ENCODE measurements at regions not wholly inside any gene's neighbourhood (a gene's known extent, or its start where the extent isn't known, plus 50 kb on each side); places are given as distances from the start of the nearest gene placed in this dataset.

DNA sequence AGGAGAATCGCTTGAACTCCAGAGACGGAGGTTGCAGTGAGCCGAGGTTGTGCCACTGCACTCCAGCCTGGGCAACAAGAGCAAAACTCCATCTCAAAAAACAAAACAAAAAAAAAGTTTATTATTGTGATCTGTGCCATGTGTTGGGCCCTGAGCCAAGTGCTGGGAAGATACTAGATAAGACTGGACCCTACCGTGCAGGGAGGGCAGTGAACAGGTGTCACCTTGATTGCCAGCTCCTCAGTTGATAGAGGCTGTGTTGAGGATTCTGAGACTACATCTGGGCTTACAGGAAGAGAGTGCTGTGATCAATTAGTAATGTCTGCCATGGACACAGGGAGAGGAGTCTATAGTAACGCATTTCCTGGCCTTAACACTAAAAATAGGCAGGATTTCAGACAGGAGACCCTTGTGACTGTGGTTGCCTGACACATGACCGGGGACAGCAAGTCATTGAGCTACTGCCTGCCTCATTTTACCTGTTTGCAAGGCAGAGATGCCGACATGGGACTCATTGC is 201.5 kb downstream of the C9orf50 start:
- no peaks in the 10 kb centered on the region for H3K9me3 Mint-ChIP-seq
- no peaks in the 10 kb centered on the region for H3K9me3 ChIP-seq (ENCODE audit: low read length)
- no peaks in the 10 kb centered on the region for H3K27me3 ChIP-seq (ENCODE audit: insufficient read depth, low read length, poor library complexity, severe bottlenecking)
- H3K36me3 ChIP-seq (ENCODE audit: insufficient read depth, low read length): no peaks in the 10 kb centered on the region
- H3K4me1 ChIP-seq (ENCODE audit: insufficient read depth, low read length): peaks cover 13% of the 10 kb centered on the region
- no peaks in the 10 kb centered on the region for H3K36me3 Mint-ChIP-seq
- peak overlapping the region in 3 of 8 donors; percentile 44 to 90 (median 67) for H3K27ac Mint-ChIP-seq
- H3K27ac ChIP-seq (ENCODE audit: low read depth, low read length): no peak overlapping the region
- DNase-seq: no peak
- peaks cover 19 to 40% (median 24%) of the 10 kb centered on the region in 3 donors for H3K4me1 Mint-ChIP-seq
- CTCF ChIA-PET: no interaction called here
- POLR2A ChIA-PET: no interaction called here
- H3K4me3 ChIP-seq (ENCODE audit: low read length): no peak overlapping the region
- peak overlapping the region in 1 of 7 donors; percentile 5 for H3K4me3 Mint-ChIP-seq
- peaks cover 0 to 2% of the 10 kb centered on the region in 2 donors for H3K27me3 Mint-ChIP-seq

- H3K4me1 Mint-ChIP-seq: peaks cover 21 to 41% (median 24%) of the 10 kb centered on the region in 3 donors
- peaks cover 0 to 1% (median 0%) of the 10 kb centered on the region in 3 donors for H3K36me3 Mint-ChIP-seq
- peaks cover 0 to 9% of the 10 kb centered on the region in 2 donors for H3K27me3 Mint-ChIP-seq
- Histone ChIP-seq H3K27ac (ENCODE audit: low read depth, low read length) (no peak overlapping the region), H3K27me3 (ENCODE audit: insufficient read depth, low read length, poor library complexity, severe bottlenecking) (no peaks in the 10 kb centered on the region), H3K4me1 (ENCODE audit: insufficient read depth, low read length) (peaks cover 19% of the 10 kb centered on the region), H3K4me3 (ENCODE audit: low read length) (no peak overlapping the region), H3K9me3 (ENCODE audit: low read length) (no peaks in the 10 kb centered on the region), H3K36me3 (ENCODE audit: insufficient read depth, low read length) (no peaks in the 10 kb centered on the region)
- ChIA-PET POLR2A (no interaction called here), CTCF (no interaction called here)
- no peak overlapping the region for H3K4me3 Mint-ChIP-seq
- peaks cover 0 to 2% (median 0%) of the 10 kb centered on the region in 5 donors for H3K9me3 Mint-ChIP-seq
- DNase-seq: no peak
- H3K27ac Mint-ChIP-seq: peak overlapping the region in 2 of 8 donors; percentile 58 to 90
Measured at GRCh38 chr9:129418451-129418850, 202.4 kb downstream of the C9orf50 start.

DNA sequence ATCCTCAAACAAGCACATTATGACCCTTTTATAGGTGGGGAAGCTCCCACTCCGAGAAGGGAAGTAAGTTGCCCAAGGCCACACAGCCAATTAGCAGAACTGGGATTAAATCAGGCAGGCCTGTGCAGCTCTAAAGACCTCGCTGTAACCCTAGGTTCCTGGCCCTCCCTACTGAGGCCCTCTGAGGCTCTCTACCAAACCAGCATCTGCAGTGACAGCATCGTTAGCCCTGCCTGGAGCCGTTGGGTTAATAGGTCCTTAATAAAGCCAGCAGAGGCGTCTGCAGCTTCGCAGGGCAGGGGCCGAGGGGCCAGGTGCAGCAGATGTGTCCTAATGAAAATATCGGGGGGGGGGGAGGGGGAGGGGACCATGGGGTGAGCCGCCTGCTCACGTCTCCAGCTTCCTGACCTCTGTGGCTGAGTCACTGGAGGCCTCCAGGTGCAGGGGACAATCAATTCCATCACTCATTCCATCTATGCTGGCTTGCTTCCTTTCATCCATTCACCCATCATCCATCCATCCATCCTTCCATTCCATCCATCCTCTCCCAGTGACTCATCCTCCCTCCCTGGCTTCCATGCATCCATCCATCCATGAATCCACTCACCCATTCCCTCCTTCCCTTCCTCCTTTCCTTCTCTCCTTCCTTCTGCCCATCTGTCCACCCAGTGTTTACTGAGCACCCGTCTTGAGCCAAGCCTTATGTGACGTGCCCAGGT is 203.9 kb downstream of the C9orf50 start:
- ChIA-PET POLR2A (no interaction called here), CTCF (no interaction called here)
- peak overlapping the region in 7 of 8 donors; percentile 59 to 92 (median 87) for H3K27ac Mint-ChIP-seq

DNA sequence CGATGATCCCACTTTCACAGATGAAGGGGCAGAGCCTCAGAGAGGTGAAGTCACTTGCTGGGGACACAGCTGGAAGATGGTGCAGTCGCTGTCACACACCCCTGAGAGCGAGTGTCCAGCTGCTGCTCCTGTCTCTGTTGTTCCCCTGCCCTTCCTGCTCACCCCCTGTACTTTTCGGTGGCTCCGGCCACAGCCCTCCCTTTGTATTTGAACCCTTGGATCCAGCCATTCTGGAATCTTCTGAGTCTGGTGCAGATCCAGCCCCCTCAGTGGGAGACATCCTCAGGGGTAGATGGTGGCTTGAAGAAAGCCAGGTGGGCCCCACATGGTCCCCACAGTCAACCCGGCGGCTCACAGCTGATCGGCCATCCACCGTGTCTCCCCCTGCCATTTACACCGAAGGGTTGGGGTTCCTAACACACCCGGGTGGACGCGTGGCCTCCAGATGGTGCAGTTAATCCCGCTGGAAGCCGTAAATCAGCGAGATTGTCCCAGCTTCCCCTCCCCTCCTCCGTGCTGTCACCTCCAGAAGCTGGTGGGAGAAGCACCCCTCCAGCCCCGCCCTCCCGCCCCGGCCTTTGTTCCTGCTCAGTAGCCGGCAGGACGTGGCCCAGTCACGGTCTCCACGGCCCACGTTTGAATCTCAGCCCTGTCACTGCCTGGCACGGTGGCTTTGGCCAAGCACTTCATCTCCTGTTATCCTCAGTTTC is 204.8 kb downstream of the C9orf50 start:
- peaks cover 0 to 4% (median 0%) of the 10 kb centered on the region in 3 donors for H3K36me3 Mint-ChIP-seq
- H3K4me1 Mint-ChIP-seq: peaks cover 18 to 45% (median 19%) of the 10 kb centered on the region in 3 donors
- no peaks in the 10 kb centered on the region for H3K9me3 ChIP-seq (ENCODE audit: low read length)
- H3K27me3 ChIP-seq (ENCODE audit: insufficient read depth, low read length, poor library complexity, severe bottlenecking): no peaks in the 10 kb centered on the region
- no peak overlapping the region for H3K4me3 ChIP-seq (ENCODE audit: low read length)
- H3K4me1 ChIP-seq (ENCODE audit: insufficient read depth, low read length): peaks cover 21% of the 10 kb centered on the region
- ChIA-PET CTCF (interaction anchor here (0.7 to 0.9 kb wide), 2 partner anchors 8 to 242 kb away, joined by 3 read pairs; no protein-coding TSS in a partner anchor), POLR2A (no interaction called here)
- peak overlapping the region; percentile 55 to 100 (median 72) for H3K27ac Mint-ChIP-seq
- H3K4me3 Mint-ChIP-seq: peak overlapping the region in 4 of 7 donors; percentile 10 to 95 (median 49)
- peaks cover 0 to 10% of the 10 kb centered on the region in 2 donors for H3K27me3 Mint-ChIP-seq
- H3K9me3 Mint-ChIP-seq: peaks cover 0 to 3% (median 0%) of the 10 kb centered on the region in 5 donors
- no peaks in the 10 kb centered on the region for H3K36me3 ChIP-seq (ENCODE audit: insufficient read depth, low read length)
- no peak for DNase-seq
- no peak overlapping the region for H3K27ac ChIP-seq (ENCODE audit: low read depth, low read length)

More for the DNA sequence above, 203.9 kb downstream of the C9orf50 start:
- H3K36me3 Mint-ChIP-seq: peaks cover 0 to 4% (median 0%) of the 10 kb centered on the region in 3 donors
- no peak overlapping the region for H3K27ac ChIP-seq (ENCODE audit: low read depth, low read length)
- peaks cover 0 to 3% (median 0%) of the 10 kb centered on the region in 5 donors for H3K9me3 Mint-ChIP-seq
- peaks cover 0 to 10% of the 10 kb centered on the region in 2 donors for H3K27me3 Mint-ChIP-seq
- no peaks in the 10 kb centered on the region for H3K27me3 ChIP-seq (ENCODE audit: insufficient read depth, low read length, poor library complexity, severe bottlenecking)
- H3K9me3 ChIP-seq (ENCODE audit: low read length): no peaks in the 10 kb centered on the region
- H3K4me1 Mint-ChIP-seq: peaks cover 18 to 42% (median 19%) of the 10 kb centered on the region in 3 donors
- no peak for DNase-seq
- H3K4me1 ChIP-seq (ENCODE audit: insufficient read depth, low read length): peaks cover 21% of the 10 kb centered on the region
- no peaks in the 10 kb centered on the region for H3K36me3 ChIP-seq (ENCODE audit: insufficient read depth, low read length)
- H3K4me3 Mint-ChIP-seq: peak overlapping the region in 3 of 7 donors; percentile 43 to 56 (median 55)
- no peak overlapping the region for H3K4me3 ChIP-seq (ENCODE audit: low read length)

DNA sequence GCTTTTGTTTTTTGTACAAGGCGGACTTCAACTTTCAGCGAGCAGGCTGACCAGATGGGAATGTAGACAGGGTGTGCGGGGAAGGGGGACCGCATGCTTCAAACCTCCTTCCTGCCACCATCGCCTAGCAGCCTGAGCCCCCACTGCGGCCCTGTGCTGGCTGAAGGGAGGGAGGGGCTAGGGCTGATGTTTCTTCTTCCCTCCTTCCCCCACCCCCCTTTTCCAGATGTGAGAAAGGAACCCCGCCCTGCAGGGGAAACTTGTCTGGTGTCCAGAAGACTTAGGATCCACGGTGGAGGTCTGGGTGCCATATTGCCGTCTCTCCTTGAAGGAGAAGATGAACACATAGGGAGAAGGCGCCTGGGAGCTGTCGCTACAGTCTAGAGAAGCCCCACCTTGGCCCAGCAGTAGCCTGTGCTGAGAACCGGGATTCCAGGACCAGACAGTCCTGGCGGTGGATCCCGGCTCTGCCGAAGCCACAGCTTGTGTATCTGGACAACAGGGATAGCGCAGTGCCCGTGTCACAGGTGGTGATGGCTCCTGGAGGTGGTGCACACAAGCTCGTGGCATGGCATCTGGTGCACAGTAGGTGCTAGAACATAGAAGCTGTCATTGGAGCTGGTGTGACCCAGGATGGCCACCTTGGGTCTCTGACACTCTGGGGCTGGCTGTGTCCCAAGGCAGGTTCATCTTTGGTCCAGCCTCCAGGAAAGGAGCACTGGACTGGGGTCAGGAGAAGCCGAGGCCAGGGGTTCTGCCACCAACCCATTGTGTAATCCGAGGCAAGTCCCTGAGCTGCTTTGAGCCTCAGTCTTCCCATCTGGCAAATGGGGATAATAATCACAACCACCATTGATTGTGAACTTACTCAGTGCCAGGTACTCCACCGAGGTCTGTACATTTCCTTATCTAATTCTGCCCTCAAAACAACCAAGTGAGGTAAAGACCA is 205.6 kb downstream of the C9orf50 start:
- Mint-ChIP-seq H3K27me3 (peaks cover 0 to 9% of the 10 kb centered on the region in 2 donors), H3K36me3 (peaks cover 0 to 6% (median 4%) of the 10 kb centered on the region in 3 donors), H3K4me3 (peak overlapping the region in 3 of 7 donors; percentile 16 to 95 (median 27)), H3K27ac (peak overlapping the region in 7 of 8 donors; percentile 2 to 100 (median 63)), H3K4me1 (peaks cover 24 to 52% (median 24%) of the 10 kb centered on the region in 3 donors), H3K9me3 (peaks cover 0 to 4% (median under 1%) of the 10 kb centered on the region in 5 donors)
- Histone ChIP-seq H3K27ac (ENCODE audit: low read depth, low read length) (peak overlapping the region; percentile 95), H3K4me1 (ENCODE audit: insufficient read depth, low read length) (peaks cover 21% of the 10 kb centered on the region), H3K27me3 (ENCODE audit: insufficient read depth, low read length, poor library complexity, severe bottlenecking) (no peaks in the 10 kb centered on the region), H3K4me3 (ENCODE audit: low read length) (no peak overlapping the region), H3K9me3 (ENCODE audit: low read length) (no peaks in the 10 kb centered on the region), H3K36me3 (ENCODE audit: insufficient read depth, low read length) (no peaks in the 10 kb centered on the region)
- CTCF ChIA-PET: interaction anchor here (0.7 to 0.9 kb wide), 2 partner anchors 9 to 241 kb away, joined by 3 read pairs; no protein-coding TSS in a partner anchor
- POLR2A ChIA-PET: no interaction called here
- no peak for DNase-seq

GRCh38 chr9:129414377-129414992 is 206.4 kb downstream of the C9orf50 start:
- Histone ChIP-seq H3K9me3 (ENCODE audit: low read length) (no peaks in the 10 kb centered on the region), H3K27me3 (ENCODE audit: insufficient read depth, low read length, poor library complexity, severe bottlenecking) (no peaks in the 10 kb centered on the region), H3K4me1 (ENCODE audit: insufficient read depth, low read length) (peaks cover 21% of the 10 kb centered on the region), H3K36me3 (ENCODE audit: insufficient read depth, low read length) (no peaks in the 10 kb centered on the region), H3K27ac (ENCODE audit: low read depth, low read length) (peak overlapping the region; percentile 95), H3K4me3 (ENCODE audit: low read length) (peak overlapping the region; percentile 73)
- H3K27ac Mint-ChIP-seq: peak overlapping the region; percentile 87 to 100 (median 95)
- H3K27me3 Mint-ChIP-seq: peaks cover 0 to 9% of the 10 kb centered on the region in 2 donors
- peak in 3 of 5 donors; percentile 20 to 78 (median 58) for DNase-seq
- peaks cover 25 to 48% (median 27%) of the 10 kb centered on the region in 3 donors for H3K4me1 Mint-ChIP-seq
- ChIA-PET CTCF (no interaction called here), POLR2A (interaction anchor here (1.0 kb wide), 1 partner anchor 31 kb away, joined by 3 read pairs; no protein-coding TSS in a partner anchor)
- H3K9me3 Mint-ChIP-seq: peaks cover 0 to 6% (median 3%) of the 10 kb centered on the region in 5 donors
- H3K4me3 Mint-ChIP-seq: peak overlapping the region; percentile 70 to 95 (median 80)
- H3K36me3 Mint-ChIP-seq: peaks cover 0 to 9% (median 4%) of the 10 kb centered on the region in 3 donors
